HUDEP-2 (cell line): ENCODE measurements at regions not wholly inside any gene's neighbourhood (a gene's known extent, or its start where the extent isn't known, plus 50 kb on each side); places are given as distances from the start of the nearest gene placed in this dataset.
"Not testable (repeated sequence)": the region's sequence is repeated elsewhere in the genome, so short reads cannot be mapped to it uniquely, and the experiment has no call there.

Experiments used
- DNase-seq, 76 experiments: peaks; one replicate each; lab custom pipeline; 2025; ENCODE audit not compliant: unreplicated experiment in 76 of 76; lab: John Stamatoyannopoulos, UW

- DNase-seq = no peak
These were observed 208.8 kb upstream of the ALG10 start for GRCh38 chr12:33813536-33813935.

GRCh38 chr12:33817713-33818112 lies 204.6 kb upstream of the ALG10 start:
- DNase-seq = no peak

- DNase-seq = no peak
These were observed 204.0 kb upstream of the ALG10 start for GRCh38 chr12:33818313-33818712.

GRCh38 chr12:33825442-33825841 lies 196.9 kb upstream of the ALG10 start:
- DNase-seq = no peak

- DNase-seq = no peak
These were observed 196.2 kb upstream of the ALG10 start for GRCh38 chr12:33825986-33826602.

GRCh38 chr12:33828326-33828725 lies 194.0 kb upstream of the ALG10 start:
- no peak for DNase-seq

- no peak for DNase-seq
These were observed 192.2 kb upstream of the ALG10 start for GRCh38 chr12:33830070-33830469.

GRCh38 chr12:33832900-33833299 lies 189.4 kb upstream of the ALG10 start:
- no peak for DNase-seq

- DNase-seq = no peak
These were observed 187.6 kb upstream of the ALG10 start for GRCh38 chr12:33834672-33835071.

GRCh38 chr12:33876618-33877017 lies 145.7 kb upstream of the ALG10 start:
- no peak for DNase-seq

- no peak for DNase-seq
These were observed 129.9 kb upstream of the ALG10 start for GRCh38 chr12:33892425-33892824.

- not testable (repeated sequence) for DNase-seq
These were observed 101.8 kb upstream of the ALG10 start for GRCh38 chr12:33920460-33920859.

GRCh38 chr12:33926095-33926494 lies 96.2 kb upstream of the ALG10 start:
- no peak for DNase-seq

- DNase-seq = not testable (repeated sequence)
These were observed 84.6 kb upstream of the ALG10 start for GRCh38 chr12:33937669-33938068.

GRCh38 chr12:33942172-33942571 lies 80.1 kb upstream of the ALG10 start:
- no peak for DNase-seq

GRCh38 chr12:33944703-33945437 lies 77.4 kb upstream of the ALG10 start:
- DNase-seq = no peak

GRCh38 chr12:33945438-33945784 lies 76.9 kb upstream of the ALG10 start:
- DNase-seq = no peak

GRCh38 chr12:33966219-33966618 lies 56.1 kb upstream of the ALG10 start:
- not testable (repeated sequence) for DNase-seq

- DNase-seq = no peak
These were observed 54.5 kb upstream of the ALG10 start for GRCh38 chr12:33967760-33968159.
